ENCODE measurements at regions not wholly inside any gene's neighbourhood (a gene's known extent, or its start where the extent isn't known, plus 50 kb on each side); places are given as distances from the start of the nearest gene placed in this dataset.

DNA sequence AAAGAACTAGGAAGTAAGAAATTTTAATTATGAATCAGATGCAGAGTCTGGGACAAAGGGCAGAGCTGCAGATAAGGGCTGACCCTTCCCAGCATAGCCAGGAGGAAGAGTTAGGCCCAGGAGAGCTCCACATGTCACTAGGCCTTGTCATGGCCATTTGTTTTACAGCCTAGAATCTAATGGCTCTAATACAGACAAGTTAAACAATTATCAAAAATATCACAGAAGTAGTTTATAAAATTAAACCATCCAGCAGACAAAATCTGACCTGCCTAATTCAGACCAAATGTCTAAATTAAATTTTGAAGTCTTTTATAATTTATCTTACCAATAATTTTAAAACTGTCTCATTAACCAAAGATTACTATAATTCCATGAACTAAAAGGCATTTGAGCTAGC is 1369.5 kb downstream of the CDH11 start:
- TF ChIP-seq POLR2A (IDR thresholded peaks at IDR 0.05): no peak
- TF ChIP-seq, protein P1, sequence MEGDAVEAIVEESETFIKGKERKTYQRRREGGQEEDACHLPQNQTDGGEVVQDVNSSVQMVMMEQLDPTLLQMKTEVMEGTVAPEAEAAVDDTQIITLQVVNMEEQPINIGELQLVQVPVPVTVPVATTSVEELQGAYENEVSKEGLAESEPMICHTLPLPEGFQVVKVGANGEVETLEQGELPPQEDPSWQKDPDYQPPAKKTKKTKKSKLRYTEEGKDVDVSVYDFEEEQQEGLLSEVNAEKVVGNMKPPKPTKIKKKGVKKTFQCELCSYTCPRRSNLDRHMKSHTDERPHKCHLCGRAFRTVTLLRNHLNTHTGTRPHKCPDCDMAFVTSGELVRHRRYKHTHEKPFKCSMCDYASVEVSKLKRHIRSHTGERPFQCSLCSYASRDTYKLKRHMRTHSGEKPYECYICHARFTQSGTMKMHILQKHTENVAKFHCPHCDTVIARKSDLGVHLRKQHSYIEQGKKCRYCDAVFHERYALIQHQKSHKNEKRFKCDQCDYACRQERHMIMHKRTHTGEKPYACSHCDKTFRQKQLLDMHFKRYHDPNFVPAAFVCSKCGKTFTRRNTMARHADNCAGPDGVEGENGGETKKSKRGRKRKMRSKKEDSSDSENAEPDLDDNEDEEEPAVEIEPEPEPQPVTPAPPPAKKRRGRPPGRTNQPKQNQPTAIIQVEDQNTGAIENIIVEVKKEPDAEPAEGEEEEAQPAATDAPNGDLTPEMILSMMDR (IDR thresholded peaks at IDR 0.05): no peak
